Psoas muscle (tissue), 7 donors: ENCODE measurements at regions not wholly inside any gene's neighbourhood (a gene's known extent, or its start where the extent isn't known, plus 50 kb on each side); places are given as distances from the start of the nearest gene placed in this dataset.

Source experiments
- ATAC-seq, 4 donors: fragments of 200-7000 bp; cut with Tn5 transposase; one replicate each; pipeline ENCODE4 v1.9.1; 2020; ENCODE audit warnings: moderate library complexity in 3 of 4, mild to moderate bottlenecking in 2 of 4
- DNase-seq, 2 donors: peaks; one replicate each; pipeline ENCODE4 v3.0.0-alpha.2; 2020
- H3K27ac ChIP-seq: fragments of 200-600 bp; one replicate; pipeline ENCODE4 v1.8.0; 2022
- H3K27me3 ChIP-seq, 3 donors: fragments of 200-600 bp in 1 of 3; one replicate each; pipeline versions ENCODE4 v1.6.1 to v1.8.0; 2013 to 2022; ENCODE audit warnings: low read length in 2 of 3, mild to moderate bottlenecking in 2 of 3, moderate library complexity in 1 of 3; ENCODE audit not compliant: insufficient read depth in 3 of 3
- H3K36me3 ChIP-seq, 2 donors: fragments of 200-600 bp in 1 of 2; one replicate each; pipeline versions ENCODE4 v1.6.1 to v1.8.0; 2013 to 2022; ENCODE audit warnings: low read depth in 1 of 2, mild to moderate bottlenecking in 1 of 2, moderate library complexity in 1 of 2; ENCODE audit not compliant: insufficient read depth in 1 of 2
- H3K4me1 ChIP-seq: fragments of 200-600 bp; one replicate; pipeline ENCODE4 v1.8.0; 2022
- H3K4me3 ChIP-seq: fragments of 200-600 bp; one replicate; pipeline ENCODE4 v1.8.0; 2022; ENCODE audit warnings: mild to moderate bottlenecking
- H3K9me3 ChIP-seq: fragments of 200-600 bp; one replicate; pipeline ENCODE4 v1.8.0; 2022
- WGBS, 3 donors: extraction: QIAGEN DNeasy Blood & Tissue Kit; methylation state at CpG; one replicate each; pipeline versions ENCODE4 v1.1.6 to v1.1.7; 2013; 5-methylcytosine and 5-hydroxymethylcytosine counted together
- intact Hi-C, 2 donors: fragments of 100-400 bp; cut with DNase I; formaldehyde crosslinking; loops; one replicate each; pipeline versions ENCODE4 v1.11.0 to v1.14.2; 2022
- TF ChIP-seq, protein P1 (sequence below): fragments of 200-600 bp; IDR thresholded peaks from one replicate; pipeline ENCODE4 v1.8.0; 2022; ENCODE audit warnings: antibody characterized with exemption
- donor health status: healthy with polysubstance abuse.
- donor health status: DM: no; HTN: no; CAD: no; lungs with moderate emphysema.
- donor health status: Bipolar disorder and iron deficiency.
- donor health status: healthy.
- donor health status: DM: yes; HTN: yes; CAD: no.
- donor health status: DM: no; HTN: no; CAD: no.
- donor health status: DM: yes; HTN: yes; CAD: no.

DNA sequence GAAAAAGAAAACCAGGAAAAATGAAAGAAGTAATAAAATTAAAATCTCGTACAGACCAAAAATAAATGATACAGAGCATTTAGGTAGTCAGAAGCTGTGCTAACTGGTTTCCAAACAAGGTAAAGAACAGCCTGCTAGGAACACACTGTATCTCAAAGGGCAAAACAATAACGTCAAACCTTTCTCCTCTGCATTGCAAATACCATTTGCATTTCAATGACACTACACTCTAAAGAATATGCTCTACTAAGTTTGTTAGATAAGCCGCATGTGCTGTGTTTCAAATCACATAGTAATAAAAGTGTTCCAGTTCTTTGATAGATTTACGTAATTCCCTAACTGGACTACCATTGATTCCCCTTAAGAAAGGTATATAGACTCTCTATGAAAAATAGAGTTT, 648.8 kb downstream of the PLA2G4A start:
- Histone ChIP-seq H3K9me3 (peaks cover 3% of the 10 kb centered on the region), H3K4me3 (no peak overlapping the region), H3K36me3 (no peaks in the 10 kb centered on the region), H3K4me1 (no peaks in the 10 kb centered on the region), H3K27me3 (no peaks in the 10 kb centered on the region), H3K27ac (no peak overlapping the region)
- ATAC-seq: no peak
- no peak for DNase-seq
- intact Hi-C loops: no loop called here
- 61 to 73% (median 64%) methylated on average over 4 of the region's 4 CpGs for WGBS, 3 donors
- TF ChIP-seq, protein P1, sequence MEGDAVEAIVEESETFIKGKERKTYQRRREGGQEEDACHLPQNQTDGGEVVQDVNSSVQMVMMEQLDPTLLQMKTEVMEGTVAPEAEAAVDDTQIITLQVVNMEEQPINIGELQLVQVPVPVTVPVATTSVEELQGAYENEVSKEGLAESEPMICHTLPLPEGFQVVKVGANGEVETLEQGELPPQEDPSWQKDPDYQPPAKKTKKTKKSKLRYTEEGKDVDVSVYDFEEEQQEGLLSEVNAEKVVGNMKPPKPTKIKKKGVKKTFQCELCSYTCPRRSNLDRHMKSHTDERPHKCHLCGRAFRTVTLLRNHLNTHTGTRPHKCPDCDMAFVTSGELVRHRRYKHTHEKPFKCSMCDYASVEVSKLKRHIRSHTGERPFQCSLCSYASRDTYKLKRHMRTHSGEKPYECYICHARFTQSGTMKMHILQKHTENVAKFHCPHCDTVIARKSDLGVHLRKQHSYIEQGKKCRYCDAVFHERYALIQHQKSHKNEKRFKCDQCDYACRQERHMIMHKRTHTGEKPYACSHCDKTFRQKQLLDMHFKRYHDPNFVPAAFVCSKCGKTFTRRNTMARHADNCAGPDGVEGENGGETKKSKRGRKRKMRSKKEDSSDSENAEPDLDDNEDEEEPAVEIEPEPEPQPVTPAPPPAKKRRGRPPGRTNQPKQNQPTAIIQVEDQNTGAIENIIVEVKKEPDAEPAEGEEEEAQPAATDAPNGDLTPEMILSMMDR: no peak

DNA sequence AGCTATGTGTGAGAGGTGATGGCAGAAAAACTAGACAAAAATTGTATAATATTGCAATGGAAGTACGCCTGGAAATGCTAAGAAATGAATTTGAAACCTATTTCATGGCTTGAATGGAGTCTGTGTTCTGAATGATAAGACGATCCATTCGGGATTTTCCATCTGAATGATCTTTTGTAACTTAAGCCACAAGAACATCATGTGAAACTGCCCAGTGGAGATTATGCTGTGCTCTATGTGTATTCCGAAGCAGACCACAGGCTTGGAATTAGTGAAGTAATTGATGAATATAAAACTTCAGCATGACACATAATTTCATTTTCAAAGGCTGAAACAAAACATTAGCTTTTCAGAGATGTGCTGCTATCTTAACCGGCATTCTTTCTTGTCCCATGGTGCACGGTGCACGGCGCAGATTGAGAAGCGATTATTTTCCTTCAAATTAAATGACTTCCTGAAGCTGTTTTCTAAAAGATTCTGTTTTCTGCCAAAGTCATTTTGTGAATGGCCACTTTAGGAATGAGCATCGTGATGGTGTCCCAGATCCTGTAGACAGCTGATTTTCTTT, 652.9 kb downstream of the PLA2G4A start:
- no peak overlapping the region for H3K27ac ChIP-seq
- no peak overlapping the region for H3K4me3 ChIP-seq
- no peaks in the 10 kb centered on the region for H3K4me1 ChIP-seq
- H3K27me3 ChIP-seq: no peaks in the 10 kb centered on the region
- H3K9me3 ChIP-seq: no peaks in the 10 kb centered on the region
- no peaks in the 10 kb centered on the region for H3K36me3 ChIP-seq
- no peak for ATAC-seq
- intact Hi-C loops: no loop called here
- TF ChIP-seq, protein P1: no peak
- no peak for DNase-seq
- WGBS, 3 donors: 49 to 55% (median 52%) methylated on average over 10 of the region's 10 CpGs

DNA sequence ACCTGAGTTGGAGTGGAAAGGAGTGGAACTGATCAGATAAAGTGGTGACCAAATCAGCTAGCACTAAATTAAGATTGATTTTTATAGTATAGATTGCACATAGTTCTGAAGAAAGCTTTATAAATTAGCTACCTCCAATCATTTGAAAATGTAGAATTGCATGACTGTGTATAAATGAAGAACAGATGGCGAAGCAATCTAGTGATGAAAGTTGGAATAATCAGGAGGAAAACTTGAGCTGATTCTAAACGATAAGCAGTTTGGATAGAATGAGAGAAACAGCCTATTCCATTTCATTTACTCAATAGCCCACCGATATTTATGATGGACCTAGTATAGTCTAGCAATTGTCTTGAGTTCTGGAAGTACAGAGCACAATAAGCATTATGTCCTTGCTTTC, 661.5 kb downstream of the PLA2G4A start:
- TF ChIP-seq, protein P1: no peak
- 63 to 73% (median 73%) methylated on average over 3 of the region's 3 CpGs for WGBS, 3 donors
- Histone ChIP-seq H3K4me1 (no peaks in the 10 kb centered on the region), H3K9me3 (no peaks in the 10 kb centered on the region), H3K36me3 (no peaks in the 10 kb centered on the region), H3K27ac (no peak overlapping the region), H3K4me3 (no peak overlapping the region), H3K27me3 (no peaks in the 10 kb centered on the region)
- DNase-seq (no peak), ATAC-seq (no peak)
- intact Hi-C loops: no loop called here

DNA sequence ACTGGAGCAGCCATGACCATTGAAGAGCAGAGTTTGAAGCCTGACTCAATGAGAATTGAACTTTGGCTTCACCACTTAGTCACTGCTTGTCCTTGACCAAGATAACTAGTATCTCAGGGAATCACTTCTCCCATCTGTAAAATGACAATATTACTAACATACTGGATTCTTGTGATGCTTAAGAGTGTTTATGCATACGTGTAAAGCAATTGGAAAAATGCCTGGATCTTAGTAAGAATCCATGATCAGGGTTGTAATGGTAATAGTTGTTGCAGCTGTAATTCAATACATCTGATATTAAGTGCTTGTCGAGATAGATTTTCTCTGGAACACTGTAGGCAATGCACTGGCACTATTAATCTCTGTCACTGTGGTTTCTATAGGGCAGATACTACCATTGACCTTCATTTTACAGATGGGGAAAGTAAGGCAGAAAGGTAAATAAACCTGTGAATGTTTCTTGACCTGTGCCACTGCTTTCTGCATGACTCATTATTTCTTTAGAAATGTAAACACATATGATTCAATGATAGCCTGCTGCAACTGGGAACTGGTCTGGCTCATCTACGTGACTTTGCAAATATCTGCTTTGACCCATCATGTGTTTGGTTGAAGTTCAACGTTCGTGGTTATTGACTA, 662.5 kb downstream of the PLA2G4A start:
- no peak overlapping the region for H3K4me3 ChIP-seq
- no peaks in the 10 kb centered on the region for H3K4me1 ChIP-seq
- 43 to 52% (median 49%) methylated on average over 5 of the region's 5 CpGs for WGBS, 3 donors
- DNase-seq (no peak), ATAC-seq (no peak)
- H3K9me3 ChIP-seq: no peaks in the 10 kb centered on the region
- intact Hi-C loops: no loop called here
- no peaks in the 10 kb centered on the region for H3K27me3 ChIP-seq
- no peak overlapping the region for H3K27ac ChIP-seq
- no peaks in the 10 kb centered on the region for H3K36me3 ChIP-seq
- TF ChIP-seq, protein P1: no peak

DNA sequence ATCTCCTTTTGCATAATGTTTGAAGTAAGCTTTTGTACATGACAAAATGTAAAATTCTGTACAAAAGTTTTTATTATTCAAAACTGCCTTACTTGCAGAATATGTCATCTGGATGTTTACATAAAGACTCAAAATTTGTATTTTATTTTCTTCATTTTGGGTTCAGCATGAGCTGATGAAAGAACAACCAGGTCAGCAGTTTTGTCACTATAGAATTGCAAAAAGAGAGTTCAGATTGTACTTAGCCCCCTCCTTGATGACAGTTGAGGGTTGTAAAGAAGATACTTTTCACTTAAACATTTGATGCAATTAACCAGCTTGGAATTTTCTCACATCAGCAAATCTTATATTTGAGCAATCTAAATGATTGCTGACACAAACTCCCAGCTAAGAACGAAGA, 669.3 kb downstream of the PLA2G4A start:
- Histone ChIP-seq H3K27me3 (no peaks in the 10 kb centered on the region), H3K36me3 (no peaks in the 10 kb centered on the region), H3K27ac (no peak overlapping the region), H3K9me3 (no peaks in the 10 kb centered on the region), H3K4me3 (no peak overlapping the region), H3K4me1 (no peaks in the 10 kb centered on the region)
- ATAC-seq (no peak), DNase-seq (no peak)
- intact Hi-C loops: no loop called here
- TF ChIP-seq, protein P1: no peak
- 75 to 84% (median 80%) methylated on average over 1 of the region's 1 CpG for WGBS, 3 donors
